ENCODE measurements at regions not wholly inside any gene's neighbourhood (a gene's known extent, or its start where the extent isn't known, plus 50 kb on each side); places are given as distances from the start of the nearest gene placed in this dataset.

DNA sequence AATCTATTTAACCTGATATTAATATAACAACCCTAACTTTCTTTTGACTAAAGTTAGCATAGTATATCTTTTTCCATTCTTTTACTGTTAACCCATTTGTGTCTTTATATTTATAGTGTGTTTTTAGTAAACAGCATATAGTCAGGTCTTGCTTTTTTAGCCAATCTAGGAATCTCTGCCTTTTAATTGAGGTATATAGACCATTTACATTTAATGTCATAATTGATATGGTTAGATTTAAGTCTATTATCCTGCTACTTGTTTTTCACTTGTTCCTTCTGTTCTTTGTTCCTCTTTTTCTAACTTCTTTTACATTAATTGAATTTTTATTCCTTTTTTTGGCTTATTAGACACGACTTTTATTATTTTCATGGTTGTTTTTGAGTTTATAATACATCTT is 174.4 kb downstream of the KCTD15 start:
- TF ChIP-seq CTCF (IDR thresholded peaks at IDR 0.05) (no peak), POLR2A (IDR thresholded peaks at IDR 0.05) (no peak)
